ENCODE measurements at regions not wholly inside any gene's neighbourhood (a gene's known extent, or its start where the extent isn't known, plus 50 kb on each side); places are given as distances from the start of the nearest gene placed in this dataset.

- no peaks in the 10 kb centered on the region for H3K9me2 ChIP-seq (ENCODE audit: insufficient read depth, low read length)
- H3K36me3 ChIP-seq (ENCODE audit: insufficient read depth, low read length) = no peaks in the 10 kb centered on the region
- no TSS peak for BruUV-seq (replicated peaks)
- H3K27ac ChIP-seq (ENCODE audit: low read depth, low read length, poor library complexity, severe bottlenecking) = no peak overlapping the region
- ChIA-PET POLR2A (no interaction called here), CTCF (ENCODE audit: unreplicated experiment) (no interaction called here)
- no peak overlapping the region for H3K4me2 ChIP-seq (ENCODE audit: low read length)
- H2AFZ ChIP-seq (ENCODE audit: low read length) = no peak overlapping the region
- intact Hi-C loops (cut with micrococcal nuclease; ENCODE audit: unreplicated experiment) = no loop called here
- no peak for TF ChIP-seq EZH2phosphoT487 (IDR thresholded peaks at IDR 0.05; ENCODE audit: borderline replicate concordance, low read depth, low read length)
- TF ChIP-seq CTCF (conservative IDR thresholded peaks at IDR 0.05; ENCODE audit: low read length) = no peak
- H3K4me1 ChIP-seq (ENCODE audit: insufficient read depth, low read length, poor library complexity, severe bottlenecking) = no peaks in the 10 kb centered on the region
- no peak for DNase-seq (ENCODE audit: low spot score)
- no peak overlapping the region for H3K4me3 ChIP-seq (ENCODE audit: low read depth, low read length, poor library complexity, severe bottlenecking)
- no peaks in the 10 kb centered on the region for H4K20me1 ChIP-seq (ENCODE audit: insufficient read depth, low read length)
- H3K79me2 ChIP-seq (ENCODE audit: insufficient read depth, low read depth, low read length) = no peaks in the 10 kb centered on the region
- H3K9me3 ChIP-seq (ENCODE audit: low read length) = no peaks in the 10 kb centered on the region
These were observed 727.7 kb upstream of the NECTIN3 start for GRCh38 chr3:110343945-110344344.

- Histone ChIP-seq H3K36me3 (ENCODE audit: insufficient read depth, low read length) (no peaks in the 10 kb centered on the region), H3K4me2 (ENCODE audit: low read length) (no peak overlapping the region), H3K27ac (ENCODE audit: low read depth, low read length, poor library complexity, severe bottlenecking) (no peak overlapping the region), H3K9me3 (ENCODE audit: low read length) (no peaks in the 10 kb centered on the region), H4K20me1 (ENCODE audit: insufficient read depth, low read length) (no peaks in the 10 kb centered on the region), H3K79me2 (ENCODE audit: insufficient read depth, low read depth, low read length) (no peaks in the 10 kb centered on the region), H3K9me2 (ENCODE audit: insufficient read depth, low read length) (no peaks in the 10 kb centered on the region), H3K4me3 (ENCODE audit: low read depth, low read length, poor library complexity, severe bottlenecking) (no peak overlapping the region), H2AFZ (ENCODE audit: low read length) (no peak overlapping the region), H3K4me1 (ENCODE audit: insufficient read depth, low read length, poor library complexity, severe bottlenecking) (no peaks in the 10 kb centered on the region)
- no peak for DNase-seq (ENCODE audit: low spot score)
- POLR2A ChIA-PET = no interaction called here
- no TSS peak for BruUV-seq (replicated peaks)
- intact Hi-C loops (cut with micrococcal nuclease; ENCODE audit: unreplicated experiment) = no loop called here
- CTCF ChIA-PET (ENCODE audit: unreplicated experiment) = no interaction called here
- TF ChIP-seq CTCF (conservative IDR thresholded peaks at IDR 0.05; ENCODE audit: low read length) = no peak
- TF ChIP-seq EZH2phosphoT487 (IDR thresholded peaks at IDR 0.05; ENCODE audit: borderline replicate concordance, low read depth, low read length) = no peak
These were observed 727.1 kb upstream of the NECTIN3 start for GRCh38 chr3:110344487-110344886.

GRCh38 chr3:110344897-110345767 lies 726.5 kb upstream of the NECTIN3 start:
- no peak overlapping the region for H3K4me3 ChIP-seq (ENCODE audit: low read depth, low read length, poor library complexity, severe bottlenecking)
- H4K20me1 ChIP-seq (ENCODE audit: insufficient read depth, low read length) = no peaks in the 10 kb centered on the region
- TF ChIP-seq CTCF (conservative IDR thresholded peaks at IDR 0.05; ENCODE audit: low read length) = no peak
- TF ChIP-seq EZH2phosphoT487 (IDR thresholded peaks at IDR 0.05; ENCODE audit: borderline replicate concordance, low read depth, low read length) = no peak
- no TSS peak for BruUV-seq (replicated peaks)
- no peaks in the 10 kb centered on the region for H3K4me1 ChIP-seq (ENCODE audit: insufficient read depth, low read length, poor library complexity, severe bottlenecking)
- no peak overlapping the region for H3K4me2 ChIP-seq (ENCODE audit: low read length)
- no peaks in the 10 kb centered on the region for H3K9me2 ChIP-seq (ENCODE audit: insufficient read depth, low read length)
- intact Hi-C loops (cut with micrococcal nuclease; ENCODE audit: unreplicated experiment) = no loop called here
- CTCF ChIA-PET (ENCODE audit: unreplicated experiment) = no interaction called here
- H2AFZ ChIP-seq (ENCODE audit: low read length) = no peak overlapping the region
- POLR2A ChIA-PET = interaction anchor here (0.7 kb wide), 1 partner anchor 260 kb away, joined by 3 read pairs; no protein-coding TSS in a partner anchor
- DNase-seq (ENCODE audit: low spot score) = no peak
- H3K27ac ChIP-seq (ENCODE audit: low read depth, low read length, poor library complexity, severe bottlenecking) = no peak overlapping the region
- no peaks in the 10 kb centered on the region for H3K9me3 ChIP-seq (ENCODE audit: low read length)
- H3K79me2 ChIP-seq (ENCODE audit: insufficient read depth, low read depth, low read length) = no peaks in the 10 kb centered on the region
- H3K36me3 ChIP-seq (ENCODE audit: insufficient read depth, low read length) = no peaks in the 10 kb centered on the region
